ENCODE measurements at regions not wholly inside any gene's neighbourhood (a gene's known extent, or its start where the extent isn't known, plus 50 kb on each side); places are given as distances from the start of the nearest gene placed in this dataset.
"Not testable (repeated sequence)": the region's sequence is repeated elsewhere in the genome, so short reads cannot be mapped to it uniquely, and the experiment has no call there.

DNA sequence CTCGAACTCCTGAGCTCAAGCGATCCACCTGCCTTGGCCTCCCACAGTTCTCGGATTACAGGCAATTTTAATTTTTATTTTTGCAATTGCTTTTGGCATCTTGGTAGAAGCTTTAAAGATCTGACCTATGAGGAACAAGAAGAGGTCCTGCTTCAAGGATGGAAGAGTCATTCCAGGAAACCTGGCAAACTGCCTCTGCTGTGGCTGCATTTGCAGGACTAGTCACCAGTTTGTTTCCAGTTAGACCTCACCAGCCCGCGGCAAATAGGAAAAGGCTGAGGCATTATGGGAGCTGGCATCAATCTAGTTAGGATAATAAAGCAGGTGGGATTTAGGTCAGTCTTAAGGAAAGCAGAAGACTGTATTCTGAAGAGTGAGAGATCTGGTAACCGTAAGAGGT lies 51.9 kb upstream of the LAS1L start:
- no peaks in the 10 kb centered on the region for H3K36me3 ChIP-seq (ENCODE audit: control insufficient read depth, insufficient read depth, low read length)
- no peak overlapping the region for H3K4me3 ChIP-seq (ENCODE audit: low read depth, low read length)
- no peak for TF ChIP-seq CTCF (IDR thresholded peaks at IDR 0.05; ENCODE audit: insufficient read depth, low read length, poor library complexity, severe bottlenecking)
- no peak for DNase-seq (ENCODE audit: low read depth)
- no peaks in the 10 kb centered on the region for H3K27me3 ChIP-seq (ENCODE audit: control insufficient read depth, insufficient read depth, low read length)

DNA sequence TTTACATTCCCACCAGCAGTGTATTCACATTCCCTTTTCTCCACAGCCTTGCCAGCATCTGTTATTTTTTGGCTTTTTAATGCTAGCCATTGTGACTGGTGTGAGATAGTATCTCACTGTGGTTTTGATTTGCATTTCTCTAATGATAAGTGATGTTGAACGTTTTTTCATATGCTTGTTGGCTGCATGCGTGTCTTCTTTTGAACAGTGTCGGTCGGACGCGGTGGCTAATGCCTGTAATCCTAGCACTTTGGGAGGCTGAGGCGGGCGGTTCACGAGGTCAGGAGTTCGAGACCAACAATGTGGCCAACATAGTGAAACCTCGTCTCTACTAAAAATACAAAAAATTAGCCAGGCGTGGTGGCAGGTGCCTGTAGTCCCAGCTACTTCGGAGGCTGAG lies 50.6 kb upstream of the LAS1L start:
- H3K4me3 ChIP-seq (ENCODE audit: low read depth, low read length); DNase-seq (ENCODE audit: low read depth); H3K27me3 ChIP-seq (ENCODE audit: control insufficient read depth, insufficient read depth, low read length); H3K36me3 ChIP-seq (ENCODE audit: control insufficient read depth, insufficient read depth, low read length): not testable (repeated sequence)
